ENCODE measurements at regions not wholly inside any gene's neighbourhood (a gene's known extent, or its start where the extent isn't known, plus 50 kb on each side); places are given as distances from the start of the nearest gene placed in this dataset.

GRCh38 chr2:100199421-100199820 lies 57.0 kb upstream of the AFF3 start:
- Mint-ChIP-seq H3K4me1 (ENCODE audit: low read depth) (peaks cover 37% of the 10 kb centered on the region), H3K27ac (ENCODE audit: unreplicated experiment) (peak overlapping the region; percentile 63), H3K9me3 (ENCODE audit: low read depth) (no peaks in the 10 kb centered on the region), H3K36me3 (ENCODE audit: low read depth) (no peaks in the 10 kb centered on the region), H3K4me3 (ENCODE audit: unreplicated experiment) (no peak overlapping the region), H3K27me3 (ENCODE audit: low read depth) (no peaks in the 10 kb centered on the region)
- no peak for DNase-seq (ENCODE audit: low spot score)
- no peak for TF ChIP-seq CTCF (IDR thresholded peaks at IDR 0.05)

- peak overlapping the region; percentile 92 for H3K27ac Mint-ChIP-seq (ENCODE audit: unreplicated experiment)
- no peaks in the 10 kb centered on the region for H3K9me3 Mint-ChIP-seq (ENCODE audit: low read depth)
- peaks cover 42% of the 10 kb centered on the region for H3K4me1 Mint-ChIP-seq (ENCODE audit: low read depth)
- no peak for TF ChIP-seq CTCF (IDR thresholded peaks at IDR 0.05)
- H3K4me3 Mint-ChIP-seq (ENCODE audit: unreplicated experiment): peak overlapping the region; percentile 41
- H3K36me3 Mint-ChIP-seq (ENCODE audit: low read depth): no peaks in the 10 kb centered on the region
- H3K27me3 Mint-ChIP-seq (ENCODE audit: low read depth): no peaks in the 10 kb centered on the region
- no peak for DNase-seq (ENCODE audit: low spot score)
Measured at GRCh38 chr2:100198461-100199230, 56.3 kb upstream of the AFF3 start.

- Mint-ChIP-seq H3K27ac (ENCODE audit: unreplicated experiment) (peak overlapping the region; percentile 92), H3K4me1 (ENCODE audit: low read depth) (peaks cover 52% of the 10 kb centered on the region), H3K9me3 (ENCODE audit: low read depth) (peaks cover 5% of the 10 kb centered on the region), H3K4me3 (ENCODE audit: unreplicated experiment) (peak overlapping the region; percentile 42), H3K27me3 (ENCODE audit: low read depth) (no peaks in the 10 kb centered on the region), H3K36me3 (ENCODE audit: low read depth) (peaks cover 3% of the 10 kb centered on the region)
- no peak for TF ChIP-seq CTCF (IDR thresholded peaks at IDR 0.05)
- DNase-seq (ENCODE audit: low spot score): no peak
Measured at GRCh38 chr2:100197631-100198153, 55.3 kb upstream of the AFF3 start.

- Mint-ChIP-seq H3K27ac (ENCODE audit: unreplicated experiment) (peak overlapping the region; percentile 92), H3K27me3 (ENCODE audit: low read depth) (no peaks in the 10 kb centered on the region), H3K9me3 (ENCODE audit: low read depth) (peaks cover 10% of the 10 kb centered on the region), H3K36me3 (ENCODE audit: low read depth) (peaks cover 6% of the 10 kb centered on the region), H3K4me1 (ENCODE audit: low read depth) (peaks cover 56% of the 10 kb centered on the region), H3K4me3 (ENCODE audit: unreplicated experiment) (peak overlapping the region; percentile 29)
- no peak for DNase-seq (ENCODE audit: low spot score)
- TF ChIP-seq CTCF (IDR thresholded peaks at IDR 0.05): no peak
Measured at GRCh38 chr2:100196786-100197494, 54.5 kb upstream of the AFF3 start.

- Mint-ChIP-seq H3K4me3 (ENCODE audit: unreplicated experiment) (no peak overlapping the region), H3K9me3 (ENCODE audit: low read depth) (peaks cover 10% of the 10 kb centered on the region), H3K27ac (ENCODE audit: unreplicated experiment) (no peak overlapping the region), H3K4me1 (ENCODE audit: low read depth) (peaks cover 56% of the 10 kb centered on the region), H3K36me3 (ENCODE audit: low read depth) (peaks cover 6% of the 10 kb centered on the region), H3K27me3 (ENCODE audit: low read depth) (no peaks in the 10 kb centered on the region)
- DNase-seq (ENCODE audit: low spot score): no peak
- no peak for TF ChIP-seq CTCF (IDR thresholded peaks at IDR 0.05)
Measured at GRCh38 chr2:100195942-100196341, 53.6 kb upstream of the AFF3 start.

Data from chondrocyte (in vitro differentiated cells).